ENCODE measurements at regions not wholly inside any gene's neighbourhood (a gene's known extent, or its start where the extent isn't known, plus 50 kb on each side); places are given as distances from the start of the nearest gene placed in this dataset.

GRCh38 chr18:76771192-76771799, 51.1 kb upstream of the ZNF236 start:
- H3K4me3 ChIP-seq (replicated peaks; ENCODE audit: low read depth, low read length): no peak overlapping the region
- TF ChIP-seq CTCF (IDR thresholded peaks at IDR 0.05; ENCODE audit: insufficient read depth, low read length, poor library complexity, severe bottlenecking): no peak

GRCh38 chr18:76767954-76768353, 54.4 kb upstream of the ZNF236 start:
- DNase-seq (ENCODE audit: extremely low read depth, insufficient read length): no peak
- Histone ChIP-seq H3K27me3 (replicated peaks; ENCODE audit: control insufficient read depth, insufficient read depth, low read length) (peaks cover 1% of the 10 kb centered on the region; the same call in 1 of the 2 replicates), H3K4me3 (replicated peaks; ENCODE audit: low read depth, low read length) (no peak overlapping the region), H3K36me3 (ENCODE audit: control insufficient read depth, insufficient read depth, low read length) (no peaks in the 10 kb centered on the region)
- TF ChIP-seq CTCF (IDR thresholded peaks at IDR 0.05; ENCODE audit: insufficient read depth, low read length, poor library complexity, severe bottlenecking): no peak

More at GRCh38 chr18:76771192-76771799, 51.1 kb upstream of the ZNF236 start:
- Histone ChIP-seq H3K27me3 (replicated peaks; ENCODE audit: control insufficient read depth, insufficient read depth, low read length) (0 out of 2 replicates have a peak, but pooled peaks cover 1% of the 10 kb centered on the region), H3K36me3 (ENCODE audit: control insufficient read depth, insufficient read depth, low read length) (no peaks in the 10 kb centered on the region)
- DNase-seq (ENCODE audit: extremely low read depth, insufficient read length): no peak

- DNase-seq (ENCODE audit: extremely low read depth, insufficient read length): no peak
- no peak for TF ChIP-seq CTCF (IDR thresholded peaks at IDR 0.05; ENCODE audit: insufficient read depth, low read length, poor library complexity, severe bottlenecking)
Observed at GRCh38 chr18:76766429-76766828, 55.9 kb upstream of the ZNF236 start.

GRCh38 chr18:76765649-76766048, 56.7 kb upstream of the ZNF236 start:
- TF ChIP-seq CTCF (IDR thresholded peaks at IDR 0.05; ENCODE audit: insufficient read depth, low read length, poor library complexity, severe bottlenecking): no peak
- no peak for DNase-seq (ENCODE audit: extremely low read depth, insufficient read length)
- H3K4me3 ChIP-seq (replicated peaks; ENCODE audit: low read depth, low read length): no peak overlapping the region

More at GRCh38 chr18:76766429-76766828, 55.9 kb upstream of the ZNF236 start:
- Histone ChIP-seq H3K4me3 (replicated peaks; ENCODE audit: low read depth, low read length) (no peak overlapping the region), H3K36me3 (ENCODE audit: control insufficient read depth, insufficient read depth, low read length) (no peaks in the 10 kb centered on the region), H3K27me3 (replicated peaks; ENCODE audit: control insufficient read depth, insufficient read depth, low read length) (peaks cover under 1% of the 10 kb centered on the region; the same call in 1 of the 2 replicates)

GRCh38 chr18:76764291-76764901, 58.0 kb upstream of the ZNF236 start:
- Histone ChIP-seq H3K4me3 (replicated peaks; ENCODE audit: low read depth, low read length) (no peak overlapping the region), H3K36me3 (ENCODE audit: control insufficient read depth, insufficient read depth, low read length) (no peaks in the 10 kb centered on the region), H3K27me3 (replicated peaks; ENCODE audit: control insufficient read depth, insufficient read depth, low read length) (no peaks in the 10 kb centered on the region; the same call in 1 of the 2 replicates)
- no peak for TF ChIP-seq CTCF (IDR thresholded peaks at IDR 0.05; ENCODE audit: insufficient read depth, low read length, poor library complexity, severe bottlenecking)
- DNase-seq (ENCODE audit: extremely low read depth, insufficient read length): no peak

More at GRCh38 chr18:76765649-76766048, 56.7 kb upstream of the ZNF236 start:
- H3K36me3 ChIP-seq (ENCODE audit: control insufficient read depth, insufficient read depth, low read length): no peaks in the 10 kb centered on the region
- no peaks in the 10 kb centered on the region; the same call in 1 of the 2 replicates for H3K27me3 ChIP-seq (replicated peaks; ENCODE audit: control insufficient read depth, insufficient read depth, low read length)
